SK-N-MC (cell line): ENCODE measurements at regions not wholly inside any gene's neighbourhood (a gene's known extent, or its start where the extent isn't known, plus 50 kb on each side); places are given as distances from the start of the nearest gene placed in this dataset.

ENCODE experiments used
- DNase-seq: peaks from one replicate; pipeline ENCODE4 v3.0.0-alpha.2; 2011; ENCODE audit warnings: low read depth, low spot score
- H3K27ac ChIP-seq: fragments of 200-600 bp; sonication (generic); 2 replicates; pipeline ENCODE4 v1.5.1; 2016; ENCODE audit warnings: mixed run types
- H3K36me3 ChIP-seq: fragments of 200-600 bp; sonication (generic); 2 replicates; pipeline ENCODE4 v1.6.1; 2017; ENCODE audit warnings: antibody characterized with exemption, low read length, mixed read lengths; ENCODE audit not compliant: insufficient read depth
- H3K4me3 ChIP-seq: fragments of 200-600 bp; sonication (generic); 2 replicates; pipeline ENCODE4 v1.5.1; 2016
- H3K9ac ChIP-seq: fragments of 200-600 bp; sonication (generic); 2 replicates; pipeline ENCODE4 v1.8.0; 2017; ENCODE audit warnings: mixed run types, mixed read lengths; ENCODE audit not compliant: insufficient read length
- H3K9me3 ChIP-seq: fragments of 200-600 bp; sonication (generic); 2 replicates; pipeline ENCODE4 v1.6.1; 2017; ENCODE audit warnings: low read depth, mild to moderate bottlenecking, antibody characterized with exemption, low read length, moderate library complexity, mixed read lengths
- EZH2 ChIP-seq: fragments of 200-600 bp; sonication (generic); IDR thresholded peaks from one replicate; pipeline ENCODE4 v1.6.1; 2017; ENCODE audit warnings: antibody characterized with exemption
- FOXP2 ChIP-seq: optimal IDR thresholded peaks from 2 replicates; pipeline ENCODE3; 2011; ENCODE audit warnings: mild to moderate bottlenecking, moderate library complexity; ENCODE audit not compliant: insufficient read depth; ENCODE audit errors: extremely low read length, control extremely low read depth
- POLR2AphosphoS5 ChIP-seq: IDR thresholded peaks from 2 replicates; pipeline ENCODE4 v1.6.1; 2012; ENCODE audit warnings: mild to moderate bottlenecking, low read depth, low read length, borderline replicate concordance

DNA sequence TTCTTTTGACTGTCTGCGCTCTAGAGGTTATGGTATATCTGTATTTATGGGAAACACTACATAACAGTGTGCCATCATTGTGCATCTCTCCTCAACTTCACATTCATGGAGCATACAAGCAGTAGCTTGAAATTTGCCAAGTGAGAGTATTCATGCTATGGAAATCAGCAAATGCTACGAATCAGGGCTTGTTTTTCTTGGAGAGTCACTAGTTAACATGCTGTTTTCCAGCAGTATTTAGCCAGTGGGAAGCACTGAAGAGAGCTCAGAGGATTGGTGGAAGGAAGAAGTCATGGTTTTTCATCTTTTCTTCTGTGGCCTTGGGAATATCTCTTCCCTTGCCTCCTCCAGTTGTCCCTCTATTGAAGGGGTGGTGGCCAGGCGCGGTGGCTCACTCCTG is 303.0 kb downstream of the PSAT1 start:
- no peak overlapping the region for H3K9ac ChIP-seq
- no peaks in the 10 kb centered on the region for H3K36me3 ChIP-seq
- TF ChIP-seq EZH2 = no peak
- H3K4me3 ChIP-seq = no peak overlapping the region
- no peaks in the 10 kb centered on the region for H3K9me3 ChIP-seq
- DNase-seq = no peak
- no peak overlapping the region for H3K27ac ChIP-seq

DNA sequence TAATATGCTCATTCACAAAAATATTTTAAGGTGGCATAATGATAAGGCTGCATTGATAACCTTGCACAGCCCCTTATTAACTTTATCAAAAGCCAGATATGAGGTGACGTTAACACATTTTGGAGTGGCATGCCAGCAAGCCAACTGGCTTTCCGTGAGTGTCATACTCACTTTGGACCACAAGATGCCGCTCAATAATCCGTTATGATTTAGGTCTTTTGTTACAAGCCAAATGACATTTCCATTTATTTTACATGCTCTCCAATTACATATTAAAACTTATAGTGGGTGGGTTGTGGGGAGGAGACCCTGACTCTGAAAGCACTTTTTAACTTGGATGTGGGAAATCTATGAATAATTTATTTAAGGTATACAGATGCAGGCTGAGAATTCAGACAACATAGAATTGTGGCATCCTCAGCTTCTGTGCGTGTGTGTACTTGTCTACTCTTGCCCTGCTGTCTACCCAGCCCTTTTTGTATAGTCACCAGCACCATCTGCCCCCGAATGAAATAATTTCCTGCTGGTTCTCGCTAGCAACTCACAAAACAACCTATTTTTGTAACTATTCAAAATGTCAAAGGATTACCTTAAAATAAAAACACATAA is 305.1 kb downstream of the PSAT1 start:
- Histone ChIP-seq H3K27ac (no peak overlapping the region), H3K9ac (no peak overlapping the region), H3K4me3 (no peak overlapping the region), H3K36me3 (no peaks in the 10 kb centered on the region), H3K9me3 (no peaks in the 10 kb centered on the region)
- DNase-seq = peak; percentile 16
- TF ChIP-seq FOXP2 = no peak

DNA sequence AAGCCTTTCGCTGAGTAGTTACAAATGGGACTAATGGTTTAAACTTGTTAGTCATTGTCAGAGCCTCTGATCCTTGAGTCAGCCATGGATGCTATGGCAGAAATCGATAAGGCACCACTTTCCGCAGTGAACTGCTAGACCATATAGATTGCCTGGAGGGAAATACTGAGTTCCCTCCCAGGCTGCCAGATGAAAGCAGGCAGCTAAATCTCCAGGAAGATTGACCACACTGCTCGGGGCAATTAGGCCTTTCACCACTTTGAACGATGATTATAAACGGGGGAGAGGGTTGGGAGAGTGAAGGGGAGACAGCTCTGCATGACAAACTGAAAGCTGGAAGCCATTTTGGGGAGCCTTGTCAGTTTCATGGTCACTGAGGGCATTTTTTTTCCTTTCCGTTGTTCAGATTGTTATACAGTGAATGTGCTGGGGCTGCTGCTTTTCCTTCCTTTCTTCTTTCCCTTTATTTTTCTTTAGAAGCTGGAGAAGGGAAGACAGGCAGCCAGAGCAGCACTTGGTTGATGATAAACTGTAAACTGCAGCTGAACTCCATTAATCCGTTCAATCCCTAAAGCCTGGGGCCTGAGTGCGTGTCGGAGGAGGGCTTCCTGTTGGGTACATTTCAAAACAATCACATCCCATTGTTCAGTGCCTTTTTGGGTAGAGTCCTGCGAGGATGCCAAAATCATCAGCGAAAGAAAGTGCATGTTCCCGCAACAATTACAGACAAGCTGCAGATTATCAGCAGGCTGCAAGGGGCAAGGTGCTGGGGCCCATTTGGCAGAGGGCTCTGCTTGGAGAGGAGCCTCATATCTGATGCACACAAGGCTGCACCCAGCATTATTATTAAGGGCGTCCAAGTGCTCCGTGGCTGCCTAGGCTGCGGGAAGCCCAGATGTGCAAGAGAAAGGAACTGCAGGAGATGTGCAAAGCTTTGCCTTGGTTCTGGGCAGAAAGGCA is 308.4 kb downstream of the PSAT1 start:
- Histone ChIP-seq H3K9ac (no peak overlapping the region), H3K4me3 (no peak overlapping the region), H3K9me3 (no peaks in the 10 kb centered on the region), H3K36me3 (no peaks in the 10 kb centered on the region), H3K27ac (no peak overlapping the region)
- TF ChIP-seq POLR2AphosphoS5 (no peak), EZH2 (no peak), FOXP2 (no peak)
- no peak for DNase-seq

DNA sequence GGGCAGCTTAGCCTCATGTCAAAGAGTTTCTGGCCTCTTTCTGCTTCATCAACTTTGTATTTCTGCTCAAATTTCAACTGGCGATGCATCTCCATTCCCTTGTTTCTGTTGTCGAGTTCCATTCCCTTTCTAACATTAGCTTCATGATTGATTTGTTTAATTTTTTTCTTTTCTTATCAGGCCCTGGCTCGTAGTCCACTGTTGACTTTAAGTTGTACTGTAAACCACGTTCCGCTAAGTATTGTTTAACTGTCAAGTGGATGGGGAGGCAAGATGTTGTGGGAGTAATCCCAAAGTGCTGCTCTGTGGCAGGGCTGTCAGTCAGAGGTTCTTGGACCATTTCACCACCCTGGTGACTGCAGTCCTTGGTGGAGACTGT is 309.1 kb downstream of the PSAT1 start:
- no peak for TF ChIP-seq FOXP2
- no peak for TF ChIP-seq EZH2
- no peak for TF ChIP-seq POLR2AphosphoS5
- Histone ChIP-seq H3K4me3 (no peak overlapping the region), H3K9ac (no peak overlapping the region), H3K27ac (no peak overlapping the region), H3K36me3 (no peaks in the 10 kb centered on the region), H3K9me3 (no peaks in the 10 kb centered on the region)
- no peak for DNase-seq

DNA sequence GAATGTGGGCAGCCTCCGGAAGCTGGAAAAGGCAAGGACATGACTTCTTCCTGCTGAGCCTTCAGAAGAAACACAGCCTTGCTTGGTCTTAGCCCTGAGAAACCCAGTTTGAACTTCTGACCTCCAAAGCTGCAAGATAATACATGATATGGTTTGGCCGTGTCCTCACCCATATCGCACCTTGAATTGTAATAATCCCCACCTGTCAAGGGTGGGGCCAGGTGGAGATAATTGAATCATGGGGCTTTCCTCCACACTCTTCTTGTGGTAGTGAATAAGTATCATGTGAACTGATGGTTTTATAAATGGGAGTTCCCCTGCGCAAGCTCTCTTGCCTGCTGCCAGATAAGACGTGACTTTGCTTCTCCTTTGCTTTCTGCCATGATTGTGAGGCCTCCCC is 310.9 kb downstream of the PSAT1 start:
- no peak for DNase-seq
- H3K36me3 ChIP-seq = no peaks in the 10 kb centered on the region
- H3K9ac ChIP-seq = no peak overlapping the region
- no peak for TF ChIP-seq EZH2
- no peak overlapping the region for H3K27ac ChIP-seq
- H3K4me3 ChIP-seq = no peak overlapping the region
- H3K9me3 ChIP-seq = no peaks in the 10 kb centered on the region

DNA sequence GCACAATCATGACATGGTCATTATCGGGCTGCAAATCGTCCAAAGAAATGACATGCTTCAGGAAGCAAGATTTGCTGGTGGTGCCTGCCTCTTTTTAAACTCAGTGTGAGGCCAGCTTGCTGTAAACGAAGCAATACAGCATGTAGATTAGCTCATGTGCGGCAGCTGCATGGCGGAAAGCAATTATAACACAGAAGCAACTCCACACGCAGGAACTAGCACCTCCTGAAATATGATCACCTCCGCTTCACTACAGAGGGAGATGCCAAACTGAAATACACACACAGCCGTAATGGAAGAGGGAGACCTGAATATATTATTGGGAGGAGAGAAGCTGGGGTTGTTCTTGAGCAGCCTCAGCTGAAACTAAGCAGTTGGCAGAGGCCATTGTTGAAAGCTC is 312.5 kb downstream of the PSAT1 start:
- H3K36me3 ChIP-seq = no peaks in the 10 kb centered on the region
- H3K9me3 ChIP-seq = no peaks in the 10 kb centered on the region
- no peak overlapping the region for H3K9ac ChIP-seq
- no peak for TF ChIP-seq FOXP2
- no peak for TF ChIP-seq POLR2AphosphoS5
- no peak for TF ChIP-seq EZH2
- H3K4me3 ChIP-seq = no peak overlapping the region
- H3K27ac ChIP-seq = no peak overlapping the region
- no peak for DNase-seq

DNA sequence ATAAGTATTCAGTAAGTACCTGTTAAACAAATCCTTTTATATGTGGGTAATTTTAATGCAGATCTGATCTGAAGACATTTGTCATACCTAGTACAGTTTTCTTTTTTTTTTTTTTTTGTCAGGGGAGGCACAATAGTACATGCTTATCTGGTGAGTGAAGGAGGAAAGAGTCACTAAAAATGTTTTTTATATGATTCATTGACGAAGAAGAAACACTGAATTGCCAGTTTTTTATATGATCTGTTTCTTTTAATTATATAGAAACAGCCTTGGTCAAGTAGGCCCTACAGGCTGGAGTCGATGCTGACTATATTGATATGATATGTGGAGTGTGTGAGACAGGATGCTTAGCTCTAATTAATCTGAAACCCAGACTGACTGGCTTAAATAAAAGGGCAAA is 315.2 kb downstream of the PSAT1 start:
- H3K9ac ChIP-seq = no peak overlapping the region
- no peak for TF ChIP-seq EZH2
- no peak for TF ChIP-seq POLR2AphosphoS5
- no peak for TF ChIP-seq FOXP2
- H3K4me3 ChIP-seq = no peak overlapping the region
- no peaks in the 10 kb centered on the region for H3K9me3 ChIP-seq
- H3K36me3 ChIP-seq = no peaks in the 10 kb centered on the region
- H3K27ac ChIP-seq = no peak overlapping the region
- no peak for DNase-seq

DNA sequence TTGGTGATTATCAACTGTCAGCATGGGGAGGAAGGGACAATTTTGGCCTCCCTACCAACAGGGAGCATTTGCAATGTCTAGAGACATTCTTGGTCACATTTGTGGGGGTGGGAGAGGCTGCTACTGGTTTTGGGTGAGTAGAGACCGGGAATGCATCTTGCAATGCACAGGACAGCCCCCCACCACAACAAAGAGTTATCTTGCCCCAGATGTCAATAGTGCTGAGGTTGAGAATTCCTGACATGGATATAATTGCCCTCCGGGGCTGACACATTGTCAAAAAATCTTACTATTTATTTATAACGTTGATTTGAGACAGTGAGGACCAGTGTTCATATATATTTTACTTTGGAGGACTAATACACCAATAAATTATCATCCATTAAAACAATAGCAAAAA is 316.1 kb downstream of the PSAT1 start:
- H3K27ac ChIP-seq = no peak overlapping the region
- no peak for DNase-seq

DNA sequence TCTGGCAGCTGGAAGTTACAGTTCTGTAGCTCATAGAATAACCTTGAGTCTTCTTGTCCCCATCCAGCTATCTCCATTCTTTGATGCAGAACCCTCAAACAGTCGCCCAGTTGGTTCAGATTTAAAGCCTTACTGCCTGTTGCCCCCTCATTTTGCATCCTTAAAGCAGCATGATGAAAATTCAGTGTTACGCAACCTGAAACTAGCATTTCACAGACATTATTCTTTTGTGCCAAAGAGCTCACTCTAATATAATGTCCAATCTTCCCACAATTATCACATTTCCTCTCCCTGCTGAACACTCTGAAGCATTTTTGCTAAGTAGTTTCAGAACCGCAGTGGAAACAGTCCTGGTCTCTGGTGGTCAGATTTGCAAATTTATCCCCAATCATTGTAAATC is 318.0 kb downstream of the PSAT1 start:
- H3K27ac ChIP-seq = no peak overlapping the region
- no peaks in the 10 kb centered on the region for H3K9me3 ChIP-seq
- H3K9ac ChIP-seq = no peak overlapping the region
- no peaks in the 10 kb centered on the region for H3K36me3 ChIP-seq
- no peak for TF ChIP-seq FOXP2
- DNase-seq = no peak
- H3K4me3 ChIP-seq = no peak overlapping the region

More for the DNA sequence above, 316.1 kb downstream of the PSAT1 start:
- no peaks in the 10 kb centered on the region for H3K36me3 ChIP-seq
- H3K4me3 ChIP-seq = no peak overlapping the region
- no peak overlapping the region for H3K9ac ChIP-seq
- TF ChIP-seq EZH2 (no peak), FOXP2 (no peak), POLR2AphosphoS5 (no peak)
- no peaks in the 10 kb centered on the region for H3K9me3 ChIP-seq
